DND-41 (cell line): ENCODE measurements at regions not wholly inside any gene's neighbourhood (a gene's known extent, or its start where the extent isn't known, plus 50 kb on each side); places are given as distances from the start of the nearest gene placed in this dataset.
A peak's percentile ranks its signal among the peaks of the same experiment; 100 is the strongest.

Experiments used
- CTCF ChIP-seq: IDR thresholded peaks from 2 replicates; pipeline ENCODE4 v1.5.1; 2012; ENCODE audit warnings: borderline replicate concordance, low read length, moderate library complexity, mild to moderate bottlenecking; ENCODE audit not compliant: poor library complexity, severe bottlenecking; ENCODE audit errors: extremely low read depth
- EZH2 ChIP-seq: IDR thresholded peaks from 3 replicates; pipeline ENCODE4 v1.6.1; 2012; ENCODE audit warnings: borderline replicate concordance, low read depth, mild to moderate bottlenecking, moderate library complexity, low read length, inconsistent platforms; ENCODE audit not compliant: severe bottlenecking

GRCh38 chr12:127893895-127894609, 372.9 kb upstream of the TMEM132C start:
- TF ChIP-seq CTCF (peak; percentile 52), EZH2 (no peak)
